Endothelial cell of umbilical vein (primary cell): ENCODE measurements at regions not wholly inside any gene's neighbourhood (a gene's known extent, or its start where the extent isn't known, plus 50 kb on each side); places are given as distances from the start of the nearest gene placed in this dataset.

Experiments used
- BruUV-seq: library from RNA; stranded (reverse); fragments of 400-500 nt; replicated peaks from 2 replicates; lab custom pipeline; 2021; lab: Mats Ljungman, UMichigan
- CTCF ChIA-PET: fragments of 300-600, 350-600 bp; sonication (Branson Sonifier 250); formaldehyde crosslinking; loops from one replicate; lab custom pipeline; 2021; ENCODE audit warnings: antibody characterized with exemption, inconsistent platforms; lab: Charles Lee
- POLR2A ChIA-PET: fragments of 300-600, 350-600 bp; sonication (Branson Sonifier 250); formaldehyde crosslinking; loops from one replicate; lab custom pipeline; 2021; ENCODE audit warnings: antibody characterized with exemption, inconsistent platforms; lab: Charles Lee
- DNase-seq: peaks from one replicate; pipeline ENCODE4 v3.0.0-alpha.2; 2011; ENCODE audit warnings: low read depth, low spot score
- FAIRE-seq: peaks from 2 replicates; lab custom pipeline; 2011; peaks lifted over from hg19 to GRCh38; lab: Jason Lieb, UNC
- H2AFZ ChIP-seq: 2 replicates; pipeline ENCODE4 v1.6.0; 2012; ENCODE audit warnings: low read depth, low read length, control low read depth, inconsistent platforms
- H3K27ac ChIP-seq: 2 replicates; pipeline ENCODE4 v1.5.1; 2011; ENCODE audit warnings: low read depth, mild to moderate bottlenecking, control low read depth, low read length, moderate library complexity; ENCODE audit not compliant: insufficient read depth
- H3K27me3 ChIP-seq, 2 experiments: 2 replicates each; pipeline versions ENCODE4 v1.6.0 to v1.6.1; 2011; ENCODE audit warnings: low read length in 2 of 2, mixed read lengths in 1 of 2; ENCODE audit not compliant: control insufficient read depth in 2 of 2, insufficient read depth in 2 of 2
- H3K36me3 ChIP-seq, 2 experiments: 2 replicates in 1 of 2; 3 replicates in 1 of 2; pipeline ENCODE4 v1.5.1; 2011; ENCODE audit warnings: low read length in 2 of 2, mild to moderate bottlenecking in 1 of 2, moderate library complexity in 1 of 2; ENCODE audit not compliant: control insufficient read depth in 2 of 2, insufficient read depth in 2 of 2; ENCODE audit errors: extremely low read depth in 1 of 2
- H3K4me1 ChIP-seq: 3 replicates; pipeline ENCODE4 v1.5.1; 2011; ENCODE audit warnings: mild to moderate bottlenecking, low read length; ENCODE audit not compliant: control insufficient read depth, insufficient read depth; ENCODE audit errors: extremely low read depth
- H3K4me2 ChIP-seq: 2 replicates; pipeline ENCODE4 v1.6.1; 2011; ENCODE audit warnings: low read length, control low read depth, mixed read lengths; ENCODE audit not compliant: insufficient read depth
- H3K4me3 ChIP-seq, 3 experiments: fragments of 200-600 bp in 1 of 3; sonication (generic), shearing (Covaris generic) in 1 of 3; replicated peaks in 1 of 3; 2 replicates each; pipeline ENCODE4 v1.5.1; 2011 to 2016; ENCODE audit warnings: control low read depth in 3 of 3, low read length in 3 of 3, mild to moderate bottlenecking in 2 of 3, inconsistent platforms in 1 of 3, low read depth in 1 of 3, moderate library complexity in 1 of 3; ENCODE audit not compliant: insufficient read depth in 1 of 3
- H3K79me2 ChIP-seq: 2 replicates; pipeline ENCODE4 v1.6.0; 2012; ENCODE audit warnings: low read length, inconsistent platforms; ENCODE audit not compliant: control insufficient read depth, insufficient read depth
- H3K9ac ChIP-seq: replicated peaks from 2 replicates; pipeline ENCODE3; 2011; ENCODE audit warnings: low read length, control low read depth; ENCODE audit not compliant: insufficient read depth; ENCODE audit errors: extremely low read depth
- H3K9me1 ChIP-seq: replicated peaks from 3 replicates; pipeline ENCODE4 v1.6.0; 2011; ENCODE audit warnings: mild to moderate bottlenecking, low read length; ENCODE audit not compliant: control insufficient read depth, insufficient read depth; ENCODE audit errors: extremely low read depth
- H3K9me3 ChIP-seq: replicated peaks from 2 replicates; pipeline ENCODE4 v1.5.1; 2012; ENCODE audit warnings: low read length, inconsistent platforms; ENCODE audit not compliant: control insufficient read depth, insufficient read depth
- H4K20me1 ChIP-seq: replicated peaks from 2 replicates; pipeline ENCODE3; 2011; ENCODE audit warnings: mild to moderate bottlenecking, low read length; ENCODE audit not compliant: control insufficient read depth, insufficient read depth; ENCODE audit errors: extremely low read depth
- EZH2 ChIP-seq: IDR thresholded peaks from 2 replicates; pipeline ENCODE4 v1.6.1; 2012; ENCODE audit warnings: borderline replicate concordance, low read depth, mild to moderate bottlenecking, moderate library complexity, low read length, inconsistent platforms; ENCODE audit not compliant: severe bottlenecking
- FOS ChIP-seq: IDR thresholded peaks from 2 replicates; pipeline ENCODE4 v1.6.1; 2011; ENCODE audit warnings: mild to moderate bottlenecking, low read length, moderate library complexity, borderline replicate concordance; ENCODE audit not compliant: insufficient read depth
- GATA2 ChIP-seq: IDR thresholded peaks from 2 replicates; pipeline ENCODE4 v1.7.0; 2011; ENCODE audit warnings: low read depth, mild to moderate bottlenecking, moderate library complexity, mixed read lengths, low read length; ENCODE audit not compliant: insufficient read length, insufficient read depth
- JUN ChIP-seq: IDR thresholded peaks from 2 replicates; pipeline ENCODE4 v1.6.1; 2011; ENCODE audit warnings: borderline replicate concordance, low read depth; ENCODE audit not compliant: insufficient read length, insufficient read depth
- MAX ChIP-seq: IDR thresholded peaks from 2 replicates; pipeline ENCODE4 v1.6.1; 2011; ENCODE audit not compliant: insufficient read depth, insufficient read length
- MYC ChIP-seq: IDR thresholded peaks from one replicate; pipeline ENCODE4 v1.6.1; 2011; ENCODE audit warnings: mild to moderate bottlenecking, low read depth, low read length
- POLR2A ChIP-seq: IDR thresholded peaks from 2 replicates; pipeline ENCODE4 v1.6.1; 2012; ENCODE audit warnings: low read depth, mild to moderate bottlenecking, control low read depth, low read length
- POLR2AphosphoS5 ChIP-seq: IDR thresholded peaks from 2 replicates; pipeline ENCODE4 v1.6.1; 2012; ENCODE audit warnings: low read depth, mild to moderate bottlenecking, control low read depth, low read length, moderate library complexity; ENCODE audit not compliant: insufficient read depth
- dilution Hi-C: fragments of 300-500 bp; cut with MboI; formaldehyde crosslinking; loops from one replicate; pipeline ENCODE4 v1.15.0; 2019; ENCODE audit warnings: low sequenced_read_pairs; ENCODE audit not compliant: extremely low pct_ligation_motif_present
- intact Hi-C: fragments of 100-400 bp; cut with micrococcal nuclease; formaldehyde crosslinking; loops from one replicate; pipeline ENCODE4 v1.10.0; 2022
- TF ChIP-seq, protein P1 (sequence below), 2 donors: IDR thresholded peaks; 1 replicate in 1 of 2; 2 replicates in 1 of 2; pipeline ENCODE4 v1.5.1; 2011; ENCODE audit warnings: low read length in 2 of 2, mild to moderate bottlenecking in 2 of 2, moderate library complexity in 2 of 2, control low read depth in 1 of 2, inconsistent platforms in 1 of 2, low read depth in 1 of 2; ENCODE audit not compliant: insufficient read depth in 1 of 2; ENCODE audit errors: extremely low read depth in 1 of 2

DNA sequence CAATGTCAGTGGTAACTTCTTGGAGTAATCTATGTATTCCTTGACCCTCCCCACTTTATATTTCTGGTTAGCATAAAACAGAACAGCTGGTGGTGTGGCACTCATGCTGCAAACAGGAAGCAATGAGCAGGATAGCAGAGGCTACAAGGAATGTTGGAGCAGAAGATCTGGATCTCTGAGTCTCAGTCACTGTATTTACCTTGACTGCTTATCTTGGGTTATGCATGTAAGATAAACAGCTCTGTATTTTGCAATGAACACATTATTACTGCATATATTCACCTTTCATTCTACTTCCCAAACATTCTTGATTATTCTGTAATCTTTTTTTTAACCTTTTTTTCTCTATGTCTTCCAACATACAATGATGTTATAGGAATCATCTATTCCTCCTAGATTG lies 977.9 kb upstream of the CNTNAP5 start:
- intact Hi-C loops (no loop called here), dilution Hi-C loops (no loop called here)
- no TSS peak for BruUV-seq
- no peak overlapping the region for H2AFZ ChIP-seq
- no peaks in the 10 kb centered on the region for H3K27me3 ChIP-seq
- no peaks in the 10 kb centered on the region for H3K9me1 ChIP-seq
- no peak for DNase-seq
- TF ChIP-seq EZH2 (no peak), GATA2 (no peak), POLR2A (no peak), FOS (no peak), MYC (no peak), MAX (no peak), JUN (no peak), POLR2AphosphoS5 (no peak)
- TF ChIP-seq, protein P1, sequence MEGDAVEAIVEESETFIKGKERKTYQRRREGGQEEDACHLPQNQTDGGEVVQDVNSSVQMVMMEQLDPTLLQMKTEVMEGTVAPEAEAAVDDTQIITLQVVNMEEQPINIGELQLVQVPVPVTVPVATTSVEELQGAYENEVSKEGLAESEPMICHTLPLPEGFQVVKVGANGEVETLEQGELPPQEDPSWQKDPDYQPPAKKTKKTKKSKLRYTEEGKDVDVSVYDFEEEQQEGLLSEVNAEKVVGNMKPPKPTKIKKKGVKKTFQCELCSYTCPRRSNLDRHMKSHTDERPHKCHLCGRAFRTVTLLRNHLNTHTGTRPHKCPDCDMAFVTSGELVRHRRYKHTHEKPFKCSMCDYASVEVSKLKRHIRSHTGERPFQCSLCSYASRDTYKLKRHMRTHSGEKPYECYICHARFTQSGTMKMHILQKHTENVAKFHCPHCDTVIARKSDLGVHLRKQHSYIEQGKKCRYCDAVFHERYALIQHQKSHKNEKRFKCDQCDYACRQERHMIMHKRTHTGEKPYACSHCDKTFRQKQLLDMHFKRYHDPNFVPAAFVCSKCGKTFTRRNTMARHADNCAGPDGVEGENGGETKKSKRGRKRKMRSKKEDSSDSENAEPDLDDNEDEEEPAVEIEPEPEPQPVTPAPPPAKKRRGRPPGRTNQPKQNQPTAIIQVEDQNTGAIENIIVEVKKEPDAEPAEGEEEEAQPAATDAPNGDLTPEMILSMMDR (IDR thresholded peaks at IDR 0.05; ENCODE audit: extremely low read depth in 1 of 2, insufficient read depth in 1 of 2, low read depth in 1 of 2, low read length in 2 of 2): no peak
- no peaks in the 10 kb centered on the region for H3K4me1 ChIP-seq
- H4K20me1 ChIP-seq: no peaks in the 10 kb centered on the region
- ChIA-PET POLR2A (no interaction called here), CTCF (no interaction called here)
- no peaks in the 10 kb centered on the region for H3K79me2 ChIP-seq
- no peak overlapping the region for H3K4me3 ChIP-seq
- H3K4me2 ChIP-seq: no peak overlapping the region
- no peaks in the 10 kb centered on the region for H3K36me3 ChIP-seq
- FAIRE-seq: no peak
- H3K9me3 ChIP-seq: peaks cover 1% of the 10 kb centered on the region
- no peak overlapping the region for H3K27ac ChIP-seq
- H3K9ac ChIP-seq: no peak overlapping the region
